ENCODE measurements at regions not wholly inside any gene's neighbourhood (a gene's known extent, or its start where the extent isn't known, plus 50 kb on each side); places are given as distances from the start of the nearest gene placed in this dataset.
A peak's percentile ranks its signal among the peaks of the same experiment; 100 is the strongest.

- Histone ChIP-seq H3K9me3 (no peaks in the 10 kb centered on the region), H3K4me1 (no peaks in the 10 kb centered on the region), H3K27ac (no peak overlapping the region), H3K36me3 (no peaks in the 10 kb centered on the region), H3K4me3 (no peak overlapping the region), H3K27me3 (no peaks in the 10 kb centered on the region)
- intact Hi-C loops (cut with DNase I), result no loop called here
- DNase-seq (no peak), ATAC-seq (no peak)
- no peak for TF ChIP-seq CTCF (IDR thresholded peaks at IDR 0.05)
These were observed 841.6 kb downstream of the CDY2B start for GRCh38 chrY:17038439-17038838.

- Histone ChIP-seq H3K27me3 (no peaks in the 10 kb centered on the region), H3K36me3 (no peaks in the 10 kb centered on the region), H3K27ac (no peak overlapping the region), H3K9me3 (no peaks in the 10 kb centered on the region), H3K4me1 (no peaks in the 10 kb centered on the region), H3K4me3 (no peak overlapping the region)
- DNase-seq (no peak), ATAC-seq (no peak)
- TF ChIP-seq CTCF (IDR thresholded peaks at IDR 0.05), result no peak
- intact Hi-C loops (cut with DNase I), result no loop called here
These were observed 861.9 kb downstream of the CDY2B start for GRCh38 chrY:17018126-17018525.

- H3K4me1 ChIP-seq, result no peaks in the 10 kb centered on the region
- no peak overlapping the region for H3K27ac ChIP-seq
- H3K36me3 ChIP-seq, result no peaks in the 10 kb centered on the region
- DNase-seq, result no peak
- no peaks in the 10 kb centered on the region for H3K27me3 ChIP-seq
- TF ChIP-seq CTCF (IDR thresholded peaks at IDR 0.05), result no peak
- intact Hi-C loops (cut with DNase I), result no loop called here
- H3K9me3 ChIP-seq, result no peaks in the 10 kb centered on the region
- no peak overlapping the region for H3K4me3 ChIP-seq
- no peak for ATAC-seq
These were observed 886.5 kb downstream of the CDY2B start for GRCh38 chrY:16993551-16993950.

GRCh38 chrY:16981776-16982175 is 898.2 kb downstream of the CDY2B start:
- no peak for TF ChIP-seq CTCF (IDR thresholded peaks at IDR 0.05)
- no peak overlapping the region for H3K4me3 ChIP-seq
- H3K27ac ChIP-seq, result no peak overlapping the region
- no peak for DNase-seq
- peak; percentile 43 for ATAC-seq
- intact Hi-C loops (cut with DNase I), result no loop called here
- H3K4me1 ChIP-seq, result no peaks in the 10 kb centered on the region
- no peaks in the 10 kb centered on the region for H3K9me3 ChIP-seq
- H3K36me3 ChIP-seq, result no peaks in the 10 kb centered on the region
- no peaks in the 10 kb centered on the region for H3K27me3 ChIP-seq

- H3K27me3 ChIP-seq, result no peaks in the 10 kb centered on the region
- DNase-seq, result no peak
- TF ChIP-seq CTCF (IDR thresholded peaks at IDR 0.05), result no peak
- H3K9me3 ChIP-seq, result no peaks in the 10 kb centered on the region
- no peak for ATAC-seq
- H3K4me1 ChIP-seq, result no peaks in the 10 kb centered on the region
- H3K36me3 ChIP-seq, result no peaks in the 10 kb centered on the region
- H3K27ac ChIP-seq, result no peak overlapping the region
- intact Hi-C loops (cut with DNase I), result no loop called here
- H3K4me3 ChIP-seq, result no peak overlapping the region
These were observed 920.9 kb downstream of the CDY2B start for GRCh38 chrY:16959071-16959470.

- DNase-seq, result no peak
- H3K4me3 ChIP-seq, result no peak overlapping the region
- H3K9me3 ChIP-seq, result no peaks in the 10 kb centered on the region
- no peak for ATAC-seq
- intact Hi-C loops (cut with DNase I), result no loop called here
- H3K27ac ChIP-seq, result no peak overlapping the region
- TF ChIP-seq CTCF (IDR thresholded peaks at IDR 0.05), result no peak
- H3K4me1 ChIP-seq, result no peaks in the 10 kb centered on the region
- H3K36me3 ChIP-seq, result no peaks in the 10 kb centered on the region
- H3K27me3 ChIP-seq, result no peaks in the 10 kb centered on the region
These were observed 932.8 kb downstream of the CDY2B start for GRCh38 chrY:16947221-16947620.

Data from upper lobe of right lung (tissue), 1 donor.